EL (cell line): ENCODE measurements at regions not wholly inside any gene's neighbourhood (a gene's known extent, or its start where the extent isn't known, plus 50 kb on each side); places are given as distances from the start of the nearest gene placed in this dataset.

Experiments used
- DNase-seq: peaks from one replicate; pipeline ENCODE4 v3.0.0-alpha.2; 2016

- no peak for DNase-seq
These were observed 527.7 kb upstream of the CELF2 start for GRCh38 chr10:10489805-10490571.

DNA sequence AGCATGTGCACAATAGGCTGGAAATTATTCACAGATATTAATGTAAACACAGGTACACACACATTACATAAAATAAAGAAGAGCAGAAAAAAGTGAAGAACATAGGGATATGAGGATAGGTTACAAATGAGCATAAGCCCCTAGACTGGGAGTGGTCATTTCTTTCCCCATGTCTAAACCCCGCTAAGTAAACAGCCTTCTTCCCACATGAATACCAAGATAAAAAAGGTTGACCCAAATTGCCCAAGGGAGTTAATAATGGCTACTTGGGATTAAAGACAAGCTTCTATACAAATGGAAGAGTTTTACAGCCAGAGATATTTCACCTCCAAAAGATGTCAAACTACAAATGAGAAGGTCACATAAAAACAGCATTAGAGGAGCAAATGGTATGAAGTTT, 527.1 kb upstream of the CELF2 start:
- DNase-seq = no peak

GRCh38 chr10:10492420-10492819, 525.3 kb upstream of the CELF2 start:
- DNase-seq = no peak

GRCh38 chr10:10493833-10494232, 523.8 kb upstream of the CELF2 start:
- DNase-seq = no peak

GRCh38 chr10:10497245-10497644, 520.4 kb upstream of the CELF2 start:
- DNase-seq = no peak

DNA sequence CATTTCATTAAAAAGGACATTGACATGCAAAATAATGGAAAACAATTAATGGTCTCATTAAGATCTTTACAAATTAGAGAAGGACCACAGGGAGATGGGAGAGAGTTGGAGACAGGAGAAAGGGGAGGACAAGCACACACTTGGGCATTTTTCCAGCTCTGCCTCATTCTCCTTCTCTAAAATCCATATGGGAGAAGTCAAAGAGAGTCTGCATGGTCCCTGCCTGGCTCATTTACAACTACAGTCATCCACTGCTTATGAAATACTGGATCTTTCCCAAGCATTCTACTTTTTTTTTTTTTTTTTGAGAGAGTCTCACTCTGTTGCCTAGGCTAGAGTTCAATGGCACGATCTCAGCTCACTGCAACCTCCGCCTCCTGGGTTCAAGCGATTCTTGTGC, 518.9 kb upstream of the CELF2 start:
- no peak for DNase-seq

DNA sequence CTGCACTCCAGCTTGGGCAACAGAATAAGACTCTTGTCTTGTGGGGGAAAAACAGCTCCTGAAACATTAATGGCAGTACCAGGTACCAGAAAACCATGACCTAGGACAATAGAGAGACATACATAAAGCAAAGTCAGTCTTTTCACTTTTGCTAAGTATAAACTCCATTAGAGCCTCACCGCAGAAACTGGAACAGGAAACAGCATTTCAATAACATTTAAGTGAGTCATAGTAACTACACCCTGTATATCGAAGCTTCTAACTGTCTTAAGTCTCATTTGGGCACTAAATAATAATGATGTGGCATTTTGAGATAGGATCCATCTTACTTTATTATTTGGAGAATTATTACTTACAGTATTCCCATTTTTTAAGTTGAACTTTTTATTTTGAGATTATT, 517.8 kb upstream of the CELF2 start:
- DNase-seq = peak; percentile 20

GRCh38 chr10:10500937-10501336, 516.7 kb upstream of the CELF2 start:
- peak; percentile 23 for DNase-seq

DNA sequence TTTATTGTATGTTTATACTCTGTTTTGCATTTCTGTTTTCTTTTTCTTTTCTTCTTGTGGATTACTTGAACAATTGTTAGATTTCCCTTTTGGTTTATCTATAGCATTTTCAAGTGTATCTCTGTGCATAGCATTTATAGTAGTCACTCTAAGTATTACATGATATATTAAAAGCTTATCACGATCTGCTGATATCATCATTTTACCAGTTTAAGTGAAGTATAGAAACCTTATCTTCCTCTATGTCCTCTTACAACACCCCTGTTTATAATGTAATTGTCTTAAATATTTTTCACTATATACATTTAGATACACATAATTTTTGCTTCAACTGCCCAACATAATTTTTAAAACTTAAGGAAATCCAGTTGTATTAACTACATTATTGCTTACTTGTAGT, 513.9 kb upstream of the CELF2 start:
- DNase-seq = no peak

- DNase-seq = no peak
These were observed 509.5 kb upstream of the CELF2 start for GRCh38 chr10:10508211-10508610.

- no peak for DNase-seq
These were observed 507.5 kb upstream of the CELF2 start for GRCh38 chr10:10510179-10510578.

DNA sequence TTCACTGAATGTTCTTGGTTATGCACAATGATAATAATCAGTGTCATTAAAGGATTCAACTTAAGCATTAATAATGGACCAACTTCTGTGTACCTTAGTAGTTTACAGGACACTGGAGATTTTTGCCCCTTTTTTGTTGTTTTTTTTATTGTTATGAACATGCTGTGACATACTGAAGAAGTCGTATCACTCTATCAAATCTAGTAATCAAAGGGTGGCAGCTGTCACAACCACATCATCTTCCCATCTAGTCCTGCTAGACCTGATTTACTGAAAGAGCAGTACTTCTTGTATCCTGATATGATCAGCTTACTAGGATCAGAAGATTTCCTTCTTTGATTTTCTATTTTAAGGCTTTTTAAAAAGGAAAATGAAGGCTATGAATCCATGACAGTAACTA, 504.6 kb upstream of the CELF2 start:
- DNase-seq = no peak

- no peak for DNase-seq
These were observed 503.8 kb upstream of the CELF2 start for GRCh38 chr10:10513898-10514297.

DNA sequence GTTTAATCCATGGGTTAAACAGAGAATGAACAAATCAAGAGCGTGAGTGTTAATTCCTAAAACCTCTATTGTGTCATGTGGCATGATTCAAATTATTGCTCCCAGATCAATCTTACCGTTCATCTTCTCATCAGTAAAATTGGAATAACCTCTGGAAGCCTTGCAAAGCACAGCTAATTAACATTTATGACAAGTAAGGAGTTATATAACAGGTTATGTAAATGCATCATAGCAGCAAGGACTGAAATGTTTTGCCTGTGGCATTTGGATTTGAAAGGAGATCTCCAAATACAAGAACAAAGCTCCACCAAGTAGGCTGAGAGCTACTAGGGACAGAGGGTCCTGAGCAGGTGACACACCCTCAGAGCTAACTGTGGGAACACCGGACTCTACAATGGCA, 502.9 kb upstream of the CELF2 start:
- DNase-seq = no peak

DNA sequence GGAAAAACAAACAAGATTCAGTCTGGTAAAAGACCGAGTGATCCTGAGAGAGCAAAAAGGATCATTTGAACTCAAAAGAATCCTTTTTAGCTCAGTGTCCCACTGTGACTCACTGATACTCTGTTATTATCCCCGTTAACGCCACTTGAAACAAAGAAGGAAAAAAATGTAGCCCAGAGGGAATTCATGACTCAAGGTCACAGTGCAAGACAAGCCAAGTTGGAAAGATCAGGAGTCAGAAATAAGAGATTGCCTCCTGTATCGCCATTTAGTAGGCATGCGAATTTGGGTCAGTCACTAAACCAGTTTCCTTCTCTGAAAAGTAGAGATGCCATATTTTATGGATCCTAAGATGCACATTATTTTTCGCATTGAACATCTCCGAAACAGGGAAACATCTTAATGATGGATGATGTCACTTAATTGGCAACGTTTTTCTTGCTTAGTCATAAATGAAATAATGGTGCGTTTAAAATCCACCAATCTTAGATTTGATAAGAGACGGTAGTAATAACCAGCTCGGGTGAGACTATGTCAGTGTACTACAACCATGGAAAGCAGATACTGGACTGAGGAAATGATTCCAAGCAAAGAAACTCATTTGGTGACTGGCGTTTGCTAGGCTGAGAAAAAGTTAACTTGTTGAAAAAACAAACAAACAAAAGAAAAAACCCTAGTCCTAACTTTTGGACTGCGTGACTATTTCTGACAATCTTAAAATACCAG, 502.0 kb upstream of the CELF2 start:
- DNase-seq = peak; percentile 4

DNA sequence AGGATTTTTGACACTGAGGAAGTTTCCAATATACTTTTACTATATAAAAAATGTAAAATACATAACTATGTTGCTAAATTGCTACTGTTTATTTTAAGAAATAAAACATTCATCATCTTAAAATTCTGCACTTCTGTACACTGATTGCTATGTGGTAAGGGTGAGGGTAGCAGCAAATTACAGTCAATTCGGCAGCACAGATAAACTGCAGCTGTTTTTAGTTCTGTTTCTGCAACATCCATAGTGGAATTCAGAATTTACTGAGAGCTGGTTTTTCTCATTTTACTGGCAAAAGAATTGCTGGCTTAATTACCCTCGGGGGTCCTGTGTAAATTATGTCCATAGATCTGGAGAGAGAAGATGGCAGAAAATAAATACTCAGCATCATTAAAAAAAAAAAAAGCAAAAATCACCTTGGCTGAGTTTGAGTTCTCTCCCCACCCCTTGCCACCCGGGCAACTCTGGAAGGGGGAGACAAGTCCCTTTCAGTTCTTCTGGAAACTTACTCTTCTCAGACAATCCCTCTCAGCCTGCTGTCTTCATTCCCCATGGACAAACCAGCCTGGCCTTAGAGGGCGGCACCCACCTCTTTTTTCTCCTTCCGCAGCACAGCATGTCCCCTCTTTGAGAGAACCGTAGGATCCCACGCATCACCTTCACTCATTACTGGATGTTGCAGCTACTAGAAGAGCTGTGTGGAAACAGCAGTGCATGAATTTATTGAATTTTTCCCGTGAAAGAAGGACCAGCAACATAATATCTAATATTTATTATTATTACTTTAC, 501.1 kb upstream of the CELF2 start:
- DNase-seq = no peak

DNA sequence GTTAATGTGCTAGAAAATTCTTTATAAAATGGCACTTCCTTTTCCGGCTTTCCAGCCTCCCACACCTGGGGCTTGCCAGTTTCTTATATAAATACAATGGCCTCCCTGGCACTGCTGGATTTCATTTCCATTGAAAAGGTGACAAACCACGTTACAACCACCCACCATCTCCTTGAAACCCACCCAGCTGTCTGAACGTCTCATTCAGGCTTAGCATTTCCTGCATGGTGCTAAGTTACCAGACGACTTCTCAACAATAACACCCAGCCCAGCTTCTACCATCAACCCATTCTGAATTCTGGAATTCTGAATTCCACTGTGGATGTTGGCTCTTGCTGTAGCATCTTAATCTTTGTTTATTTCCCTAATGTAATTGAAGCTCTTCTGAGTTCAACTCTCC, 499.8 kb upstream of the CELF2 start:
- DNase-seq = no peak

DNA sequence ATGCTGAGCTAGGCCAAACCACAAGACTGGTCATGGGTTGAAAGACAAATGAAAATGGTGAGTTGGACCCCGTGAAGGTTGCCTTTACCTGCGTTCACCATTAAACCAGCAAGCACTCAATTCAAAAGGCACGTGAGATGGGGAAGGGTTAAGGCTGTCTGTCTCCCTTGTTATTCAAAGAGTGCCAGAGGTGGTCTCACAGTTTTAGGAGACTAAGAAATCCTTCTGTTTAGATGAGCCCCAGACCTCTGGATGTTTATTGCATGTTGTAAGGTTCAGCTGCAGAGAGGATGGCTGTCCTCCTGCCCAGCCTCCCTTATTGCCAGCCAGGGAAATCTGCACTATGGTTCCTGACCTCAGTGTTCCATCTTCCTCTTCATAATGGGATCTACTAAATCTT, 498.0 kb upstream of the CELF2 start:
- DNase-seq = no peak

DNA sequence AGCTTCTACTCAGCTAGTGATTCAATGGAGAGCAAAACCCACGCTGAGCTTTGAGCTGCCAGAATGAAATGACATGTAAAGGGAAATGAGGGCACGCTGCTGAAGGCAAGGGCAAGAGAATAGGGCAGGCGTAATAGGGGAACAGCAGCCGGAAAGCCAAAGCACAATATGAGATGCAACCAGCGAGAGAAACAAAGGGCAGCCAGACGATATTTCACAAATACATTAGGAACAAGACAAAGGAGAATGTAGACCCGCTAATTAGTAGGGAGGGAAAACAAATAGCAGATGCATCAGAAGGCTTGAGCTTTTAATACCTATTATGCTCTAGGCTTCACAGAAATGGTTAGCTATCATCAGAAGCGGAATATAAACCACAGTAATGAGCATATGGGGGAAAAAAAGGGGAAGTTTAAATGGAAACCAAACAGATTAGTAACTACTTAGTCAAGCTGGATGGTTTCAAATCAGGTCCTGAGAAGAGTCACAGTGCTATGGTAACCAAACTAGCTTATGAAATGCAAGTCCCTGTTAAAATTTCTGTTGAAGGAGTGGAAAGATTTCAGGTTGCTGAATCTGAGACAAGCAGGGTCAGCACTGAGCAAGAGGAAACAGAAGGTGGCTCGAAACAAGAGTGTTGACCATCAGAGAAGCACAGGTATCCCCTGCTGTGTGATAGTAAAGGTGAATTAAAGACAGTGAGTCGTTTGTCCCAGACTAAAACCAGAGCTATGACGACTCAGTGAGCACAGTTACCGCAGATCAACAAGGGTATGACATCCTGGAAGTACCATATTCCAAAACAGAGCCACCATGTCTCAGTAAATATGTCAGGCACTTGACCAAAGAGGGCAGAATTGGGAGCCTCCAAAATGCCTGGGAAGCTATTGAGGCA, 496.9 kb upstream of the CELF2 start:
- DNase-seq = no peak

GRCh38 chr10:10526846-10527245, 490.8 kb upstream of the CELF2 start:
- DNase-seq = no peak

DNA sequence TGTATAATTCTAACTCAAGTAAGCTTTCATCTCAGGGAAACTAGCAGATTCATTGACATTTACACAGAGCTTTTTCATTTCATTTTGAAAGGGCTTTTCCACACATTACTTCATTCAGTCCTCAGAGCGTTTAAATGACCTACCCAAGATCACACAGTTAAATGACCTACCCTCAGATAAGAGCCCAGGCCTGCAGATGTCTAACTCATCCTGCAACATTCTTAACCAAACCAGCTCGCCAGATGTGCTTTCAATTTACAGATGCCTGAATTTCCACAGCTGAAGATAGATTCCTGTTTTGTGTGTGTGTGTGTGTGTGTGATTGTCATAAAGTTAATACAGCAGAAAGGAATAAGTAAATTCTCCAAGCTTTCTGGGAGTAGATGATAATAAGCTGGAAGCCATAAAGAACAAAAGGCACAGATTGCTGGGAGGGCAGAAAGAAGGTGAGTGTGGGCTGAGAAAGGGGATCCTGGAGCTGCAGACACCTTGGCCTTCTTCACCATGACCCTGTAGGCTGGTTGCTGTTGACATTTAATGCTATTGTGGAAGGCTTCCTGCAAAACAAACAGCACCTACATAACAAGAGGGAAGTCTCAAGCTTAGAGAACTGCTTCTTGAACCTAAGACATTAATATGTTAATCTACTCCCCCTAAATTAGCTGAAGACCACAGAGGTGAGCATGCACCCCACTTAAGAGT, 489.7 kb upstream of the CELF2 start:
- DNase-seq = no peak

DNA sequence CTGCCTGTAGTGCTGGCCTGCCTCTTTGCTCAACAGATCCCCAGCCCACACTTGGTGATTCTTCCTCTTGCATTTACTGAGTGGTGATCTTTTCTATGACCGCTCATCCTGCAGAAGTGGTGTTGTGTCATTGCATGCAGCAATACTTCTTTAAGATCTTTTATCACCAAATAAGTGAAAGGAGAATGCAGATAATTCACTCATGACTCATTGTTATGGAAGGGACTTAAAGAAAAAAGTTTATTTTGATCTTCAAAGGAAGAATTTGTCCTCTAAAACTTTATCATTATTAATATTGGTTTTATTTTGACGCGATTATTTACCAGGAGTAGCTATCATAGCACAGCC, 489.1 kb upstream of the CELF2 start:
- DNase-seq = peak; percentile 5
